Heart left ventricle (tissue), 13 donors: ENCODE measurements at regions not wholly inside any gene's neighbourhood (a gene's known extent, or its start where the extent isn't known, plus 50 kb on each side); places are given as distances from the start of the nearest gene placed in this dataset.

ENCODE experiments used
- POLR2A ChIP-seq, 2 donors: fragments of 450-650 bp; IDR thresholded peaks; one replicate each; pipeline ENCODE4 v1.6.1; 2017; ENCODE audit warnings: antibody characterized with exemption in 2 of 2, mild to moderate bottlenecking in 2 of 2, moderate library complexity in 2 of 2
- TF ChIP-seq, protein P1 (sequence below), 12 donors: fragments of 200-600 bp; sonication (generic) in 4 of 12; IDR thresholded peaks; one replicate each; pipeline versions ENCODE4 v1.5.0 to v1.8.0; 2018 to 2022; ENCODE audit warnings: antibody characterized with exemption in 12 of 12, mild to moderate bottlenecking in 5 of 12
- donor health status: ischemic (EF 13 %, LVEDD 7.1; RV severe dilation, severe dysfunction).
- donor health status: DM: no; HTN: yes; CAD: no.
- donor health status: DM: no; HTN: no; CAD: no.
- donor health status: ischemic (EF 25% LVEDD 6.9; RV normal size, moderate dysfunction).
- donor health status: ischemic (EF 25% LVEDD 5.7; RV mildly dilated, moderate dysfunction).
- donor health status: ischemic (EF 35%, LVEDD 5.7; RV mildly dilated, moderate dysfunction).
- donor health status: nonischemic (EF 11% LVEDD 7.7; RV severe dilation, severe dysfunction).
- donor health status: DM: yes; HTN: yes; CAD: no.
- donor health status: PGD.
- donor health status: ischemic (EF 29% LVEDD 5.4; RV normal size, mild dysfunction).
- donor health status: nonischemic (EF 23%, LVEDD 6.1; RV moderate dilation, normal function).

DNA sequence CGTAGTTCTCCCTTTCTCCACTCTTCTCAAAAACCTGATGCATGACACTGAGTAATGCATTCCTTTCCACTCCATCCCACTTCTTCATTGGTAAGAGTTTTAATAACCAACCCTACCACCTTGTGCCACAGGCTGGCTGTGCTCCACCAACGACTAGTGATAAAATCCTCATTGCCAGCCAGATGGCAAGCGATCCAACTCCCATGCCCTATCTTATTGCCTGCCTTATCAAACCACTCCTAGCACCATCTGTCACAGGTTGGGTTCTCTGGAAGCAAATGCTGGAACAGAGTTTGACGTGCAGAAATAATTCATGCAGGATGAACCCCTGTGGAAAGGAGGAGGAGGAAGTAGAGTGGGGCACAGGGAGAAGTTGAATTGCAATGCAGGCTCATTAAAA is 99.5 kb downstream of the CHD9NB start:
- TF ChIP-seq, protein P1, sequence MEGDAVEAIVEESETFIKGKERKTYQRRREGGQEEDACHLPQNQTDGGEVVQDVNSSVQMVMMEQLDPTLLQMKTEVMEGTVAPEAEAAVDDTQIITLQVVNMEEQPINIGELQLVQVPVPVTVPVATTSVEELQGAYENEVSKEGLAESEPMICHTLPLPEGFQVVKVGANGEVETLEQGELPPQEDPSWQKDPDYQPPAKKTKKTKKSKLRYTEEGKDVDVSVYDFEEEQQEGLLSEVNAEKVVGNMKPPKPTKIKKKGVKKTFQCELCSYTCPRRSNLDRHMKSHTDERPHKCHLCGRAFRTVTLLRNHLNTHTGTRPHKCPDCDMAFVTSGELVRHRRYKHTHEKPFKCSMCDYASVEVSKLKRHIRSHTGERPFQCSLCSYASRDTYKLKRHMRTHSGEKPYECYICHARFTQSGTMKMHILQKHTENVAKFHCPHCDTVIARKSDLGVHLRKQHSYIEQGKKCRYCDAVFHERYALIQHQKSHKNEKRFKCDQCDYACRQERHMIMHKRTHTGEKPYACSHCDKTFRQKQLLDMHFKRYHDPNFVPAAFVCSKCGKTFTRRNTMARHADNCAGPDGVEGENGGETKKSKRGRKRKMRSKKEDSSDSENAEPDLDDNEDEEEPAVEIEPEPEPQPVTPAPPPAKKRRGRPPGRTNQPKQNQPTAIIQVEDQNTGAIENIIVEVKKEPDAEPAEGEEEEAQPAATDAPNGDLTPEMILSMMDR (IDR thresholded peaks at IDR 0.05) = no peak
- no peak for TF ChIP-seq POLR2A (IDR thresholded peaks at IDR 0.05)
